H9 (cell line): ENCODE measurements at regions not wholly inside any gene's neighbourhood (a gene's known extent, or its start where the extent isn't known, plus 50 kb on each side); places are given as distances from the start of the nearest gene placed in this dataset.

Experiments used
- DNase-seq: peaks from one replicate; pipeline ENCODE4 v3.0.0-alpha.2; 2017
- H2AFZ ChIP-seq: one replicate; pipeline ENCODE4 v1.6.1; 2013; ENCODE audit warnings: mild to moderate bottlenecking, low read length, control low read depth, moderate library complexity
- H2AK5ac ChIP-seq: 2 replicates; pipeline ENCODE4 v1.6.1; 2013; ENCODE audit warnings: low read length, control low read depth, mixed read lengths; ENCODE audit not compliant: insufficient read length
- H2BK120ac ChIP-seq: one replicate; pipeline ENCODE4 v1.6.1; 2013; ENCODE audit warnings: low read depth, mild to moderate bottlenecking, low read length, control low read depth, inconsistent platforms; ENCODE audit not compliant: poor library complexity, severe bottlenecking
- H2BK12ac ChIP-seq: 2 replicates; pipeline ENCODE4 v1.6.1; 2013; ENCODE audit warnings: low read length, control low read depth, mixed read lengths, low read depth; ENCODE audit not compliant: insufficient read length
- H2BK15ac ChIP-seq: 2 replicates; pipeline ENCODE4 v1.6.1; 2013; ENCODE audit warnings: low read depth, low read length, control low read depth
- H2BK20ac ChIP-seq: one replicate; pipeline ENCODE4 v1.6.1; 2013; ENCODE audit warnings: low read depth, mild to moderate bottlenecking, low read length, control low read depth, inconsistent platforms; ENCODE audit not compliant: poor library complexity, severe bottlenecking
- H2BK5ac ChIP-seq: 2 replicates; pipeline ENCODE4 v1.6.1; 2013; ENCODE audit warnings: low read length, control low read depth, mixed read lengths; ENCODE audit not compliant: insufficient read length
- H3K14ac ChIP-seq: 2 replicates; pipeline ENCODE4 v1.6.1; 2013; ENCODE audit warnings: low read length, control low read depth; ENCODE audit not compliant: insufficient read depth
- H3K18ac ChIP-seq: 2 replicates; pipeline ENCODE4 v1.6.1; 2013; ENCODE audit warnings: low read depth, mild to moderate bottlenecking, mixed read lengths, low read length, control low read depth; ENCODE audit not compliant: insufficient read length
- H3K23ac ChIP-seq: 2 replicates; pipeline ENCODE4 v1.6.1; 2013; ENCODE audit warnings: low read length, control low read depth, mixed read lengths, low read depth; ENCODE audit not compliant: insufficient read length
- H3K23me2 ChIP-seq: 2 replicates; pipeline ENCODE4 v1.6.1; 2013; ENCODE audit warnings: low read depth, mild to moderate bottlenecking, mixed read lengths, low read length, control low read depth; ENCODE audit not compliant: insufficient read length, poor library complexity, severe bottlenecking
- H3K27ac ChIP-seq: 2 replicates; pipeline ENCODE4 v1.5.1; 2013; ENCODE audit warnings: low read length, control low read depth, mixed read lengths, low read depth; ENCODE audit not compliant: insufficient read length
- H3K27me3 ChIP-seq: 2 replicates; pipeline ENCODE4 v1.6.1; 2013; ENCODE audit warnings: low read length, control low read depth, inconsistent platforms; ENCODE audit not compliant: insufficient read depth
- H3K4ac ChIP-seq: 2 replicates; pipeline ENCODE4 v1.6.1; 2013; ENCODE audit warnings: low read depth, mild to moderate bottlenecking, control low read depth, inconsistent platforms, low read length, moderate library complexity
- H3K4me1 ChIP-seq: 2 replicates; pipeline ENCODE4 v1.6.1; 2013; ENCODE audit warnings: low read length, control low read depth, inconsistent platforms; ENCODE audit not compliant: insufficient read depth
- H3K4me2 ChIP-seq: 2 replicates; pipeline ENCODE4 v1.6.1; 2013; ENCODE audit warnings: low read length, control low read depth, mixed read lengths; ENCODE audit not compliant: insufficient read length, insufficient read depth
- H3K56ac ChIP-seq: 2 replicates; pipeline ENCODE4 v1.6.1; 2013; ENCODE audit warnings: low read depth, mild to moderate bottlenecking, mixed read lengths, low read length, control low read depth; ENCODE audit not compliant: insufficient read length
- H3K79me1 ChIP-seq: 2 replicates; pipeline ENCODE4 v1.6.1; 2013; ENCODE audit warnings: low read depth, mild to moderate bottlenecking, moderate library complexity, low read length, control low read depth, inconsistent platforms; ENCODE audit not compliant: insufficient read depth, poor library complexity, severe bottlenecking
- H3K79me2 ChIP-seq: 2 replicates; pipeline ENCODE4 v1.6.1; 2013; ENCODE audit warnings: low read length, control low read depth, inconsistent platforms; ENCODE audit not compliant: insufficient read depth
- H3K9ac ChIP-seq: 2 replicates; pipeline ENCODE4 v1.6.1; 2013; ENCODE audit warnings: low read length, control low read depth, mixed read lengths; ENCODE audit not compliant: insufficient read length; ENCODE audit errors: extremely low read depth
- H3K9me3 ChIP-seq: one replicate; pipeline ENCODE4 v1.6.1; 2013; ENCODE audit warnings: low read depth, low read length, inconsistent platforms; ENCODE audit not compliant: control insufficient read depth
- H3T11ph ChIP-seq: one replicate; pipeline ENCODE4 v1.6.1; 2013; ENCODE audit warnings: mild to moderate bottlenecking, low read length, control low read depth, inconsistent platforms
- H4K20me1 ChIP-seq: one replicate; pipeline ENCODE4 v1.6.1; 2013; ENCODE audit not compliant: control insufficient read depth, insufficient read length, insufficient read depth
- H4K5ac ChIP-seq: 2 replicates; pipeline ENCODE4 v1.6.1; 2013; ENCODE audit warnings: low read depth, mild to moderate bottlenecking, mixed read lengths, low read length, control low read depth; ENCODE audit not compliant: insufficient read length
- H4K8ac ChIP-seq: replicated peaks from 2 replicates; pipeline ENCODE4 v1.6.1; 2013; ENCODE audit warnings: low read length, control low read depth, mixed read lengths, low read depth; ENCODE audit not compliant: insufficient read length
- H4K91ac ChIP-seq: 2 replicates; pipeline ENCODE4 v1.6.1; 2013; ENCODE audit warnings: low read depth, mild to moderate bottlenecking, moderate library complexity, mixed read lengths, low read length, control low read depth; ENCODE audit not compliant: insufficient read length
- H3K27ac Mint-ChIP-seq, 3 experiments: 2 replicates in 2 of 3; 3 replicates in 1 of 3; pipeline ENCODE4 v1.8.0; 2020 to 2021; ENCODE audit warnings: mixed read lengths in 3 of 3, mild to moderate bottlenecking in 1 of 3, moderate library complexity in 1 of 3
- H3K27me3 Mint-ChIP-seq: 2 replicates; pipeline ENCODE4 v1.8.0; 2021; ENCODE audit warnings: low read depth, mild to moderate bottlenecking, moderate library complexity, mixed read lengths
- H3K36me3 Mint-ChIP-seq, 3 experiments: 2 replicates in 2 of 3; 3 replicates in 1 of 3; pipeline ENCODE4 v1.8.0; 2020 to 2021; ENCODE audit warnings: low read depth in 3 of 3, mixed read lengths in 3 of 3; ENCODE audit not compliant: insufficient read depth in 1 of 3
- H3K4me1 Mint-ChIP-seq, 2 experiments: 2 replicates each; pipeline ENCODE4 v1.8.0; 2020; ENCODE audit warnings: mixed read lengths in 2 of 2
- H3K4me3 Mint-ChIP-seq, 2 experiments: 2 replicates in 1 of 2; 3 replicates in 1 of 2; pipeline ENCODE4 v1.8.0; 2020 to 2021; ENCODE audit warnings: mild to moderate bottlenecking in 2 of 2, mixed read lengths in 2 of 2, moderate library complexity in 1 of 2
- H3K9me3 Mint-ChIP-seq, 2 experiments: 2 replicates in 1 of 2; 3 replicates in 1 of 2; pipeline ENCODE4 v1.8.0; 2020; ENCODE audit warnings: mild to moderate bottlenecking in 2 of 2, mixed read lengths in 2 of 2, moderate library complexity in 1 of 2
- WGBS: extraction: QIAGEN DNeasy Blood & Tissue Kit; methylation state at CpG from one replicate; pipeline ENCODE4 v1.1.7; 2013; ENCODE audit warnings: missing lambda C conversion rate, low lambda C conversion rate, mixed read lengths; ENCODE audit not compliant: insufficient read length; ENCODE audit errors: extremely low coverage; 5-methylcytosine and 5-hydroxymethylcytosine counted together
- TF ChIP-seq, protein P1 (sequence below): fragments of 200-600 bp; sonication (generic); conservative IDR thresholded peaks from 3 replicates; pipeline ENCODE4 v1.8.0; 2021; ENCODE audit warnings: antibody characterized with exemption, mild to moderate bottlenecking

DNA sequence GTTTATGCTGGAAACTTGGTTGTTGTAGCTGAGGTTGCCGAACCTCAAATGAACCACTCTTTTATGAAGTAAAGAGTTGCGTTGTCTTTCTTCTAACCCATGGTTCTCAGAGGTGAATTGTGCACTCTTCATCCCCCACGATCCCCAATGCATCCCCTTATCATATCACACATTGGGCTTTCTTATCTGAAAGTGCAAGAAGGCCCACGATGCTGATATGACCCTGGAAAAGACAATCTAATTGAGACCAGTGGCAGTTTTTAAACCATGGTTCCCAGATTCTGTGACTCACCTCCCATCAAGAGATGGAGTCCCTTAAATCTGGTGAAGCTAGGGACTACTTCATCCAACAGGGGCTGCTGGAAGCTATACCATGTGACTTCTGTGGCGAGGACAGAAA is 156.3 kb upstream of the IRX3 start:
- Histone ChIP-seq H3K9ac (no peak overlapping the region), H3K14ac (no peak overlapping the region), H3K56ac (no peak overlapping the region), H3T11ph (no peak overlapping the region), H3K79me2 (no peaks in the 10 kb centered on the region), H3K4ac (no peak overlapping the region), H2AK5ac (no peak overlapping the region), H4K91ac (no peak overlapping the region), H4K5ac (no peak overlapping the region), H3K18ac (no peak overlapping the region), H2BK120ac (no peak overlapping the region), H3K27ac (no peak overlapping the region), H2BK12ac (no peak overlapping the region), H3K23me2 (no peaks in the 10 kb centered on the region), H2AFZ (no peak overlapping the region), H3K23ac (no peak overlapping the region), H3K4me2 (no peak overlapping the region), H3K27me3 (no peaks in the 10 kb centered on the region), H3K4me1 (no peaks in the 10 kb centered on the region), H3K9me3 (no peaks in the 10 kb centered on the region), H4K20me1 (no peaks in the 10 kb centered on the region), H2BK5ac (no peak overlapping the region), H4K8ac (no peak overlapping the region), H2BK15ac (no peak overlapping the region), H3K79me1 (no peaks in the 10 kb centered on the region), H2BK20ac (no peak overlapping the region)
- WGBS: no CpG with 5 or more reads among the region's 5 CpGs
- no peak for DNase-seq
- TF ChIP-seq, protein P1, sequence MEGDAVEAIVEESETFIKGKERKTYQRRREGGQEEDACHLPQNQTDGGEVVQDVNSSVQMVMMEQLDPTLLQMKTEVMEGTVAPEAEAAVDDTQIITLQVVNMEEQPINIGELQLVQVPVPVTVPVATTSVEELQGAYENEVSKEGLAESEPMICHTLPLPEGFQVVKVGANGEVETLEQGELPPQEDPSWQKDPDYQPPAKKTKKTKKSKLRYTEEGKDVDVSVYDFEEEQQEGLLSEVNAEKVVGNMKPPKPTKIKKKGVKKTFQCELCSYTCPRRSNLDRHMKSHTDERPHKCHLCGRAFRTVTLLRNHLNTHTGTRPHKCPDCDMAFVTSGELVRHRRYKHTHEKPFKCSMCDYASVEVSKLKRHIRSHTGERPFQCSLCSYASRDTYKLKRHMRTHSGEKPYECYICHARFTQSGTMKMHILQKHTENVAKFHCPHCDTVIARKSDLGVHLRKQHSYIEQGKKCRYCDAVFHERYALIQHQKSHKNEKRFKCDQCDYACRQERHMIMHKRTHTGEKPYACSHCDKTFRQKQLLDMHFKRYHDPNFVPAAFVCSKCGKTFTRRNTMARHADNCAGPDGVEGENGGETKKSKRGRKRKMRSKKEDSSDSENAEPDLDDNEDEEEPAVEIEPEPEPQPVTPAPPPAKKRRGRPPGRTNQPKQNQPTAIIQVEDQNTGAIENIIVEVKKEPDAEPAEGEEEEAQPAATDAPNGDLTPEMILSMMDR: no peak
- H3K27ac Mint-ChIP-seq: no peak overlapping the region
- H3K27me3 Mint-ChIP-seq: peaks cover 29% of the 10 kb centered on the region
- H3K9me3 Mint-ChIP-seq: no peaks in the 10 kb centered on the region; a peak in 3 of 5 replicates
- no peaks in the 10 kb centered on the region for H3K36me3 Mint-ChIP-seq
- H3K4me3 Mint-ChIP-seq: no peak overlapping the region
- no peaks in the 10 kb centered on the region for H3K4me1 Mint-ChIP-seq
